SK-N-SH treated with all-trans-retinoic acid at 6 μM for 48 hours (cell line): ENCODE measurements at regions not wholly inside any gene's neighbourhood (a gene's known extent, or its start where the extent isn't known, plus 50 kb on each side); places are given as distances from the start of the nearest gene placed in this dataset.

Source experiments
- ATAC-seq: fragments of 200-7000 bp; cut with Tn5 transposase; 3 replicates; pipeline ENCODE4 v1.9.1; 2020; ENCODE audit warnings: mild to moderate bottlenecking, moderate library complexity
- ARNTL ChIP-seq: fragments of 450-650 bp; formaldehyde crosslinking; IDR thresholded peaks from 2 replicates; pipeline ENCODE4 v1.5.0; 2020; ENCODE audit warnings: low read depth, mild to moderate bottlenecking, moderate library complexity, borderline replicate concordance
- BACH2 ChIP-seq: fragments of 250-450 bp; sonication (Bioruptor Pico); IDR thresholded peaks from 2 replicates; pipeline ENCODE4 v1.9.0; 2021; ENCODE audit warnings: mild to moderate bottlenecking, borderline replicate concordance
- CSDC2 ChIP-seq: fragments of 250-450 bp; sonication (Bioruptor Pico); IDR thresholded peaks from 2 replicates; pipeline ENCODE4 v1.5.0; 2020; ENCODE audit warnings: mild to moderate bottlenecking, moderate library complexity
- ESRRG ChIP-seq: fragments of 250-450 bp; sonication (Bioruptor Pico); IDR thresholded peaks from 2 replicates; pipeline ENCODE4 v1.6.1; 2021; ENCODE audit warnings: mild to moderate bottlenecking
- ISL1 ChIP-seq: fragments of 250-450 bp; sonication (Bioruptor Pico); IDR thresholded peaks from 2 replicates; pipeline ENCODE4 v2.1.2; 2022; ENCODE audit warnings: mild to moderate bottlenecking, moderate library complexity
- OSR1 ChIP-seq: fragments of 250-450 bp; sonication (Bioruptor Pico); IDR thresholded peaks from 2 replicates; pipeline ENCODE4 v1.8.0; 2022; ENCODE audit warnings: moderate library complexity, mild to moderate bottlenecking, inconsistent platforms
- PPARA ChIP-seq: fragments of 250-450 bp; sonication (Bioruptor Pico); IDR thresholded peaks from 2 replicates; pipeline ENCODE4 v1.5.0; 2020; ENCODE audit warnings: mild to moderate bottlenecking, borderline replicate concordance
- RARB ChIP-seq: fragments of 250-450 bp; sonication (Bioruptor Pico); IDR thresholded peaks from 2 replicates; pipeline ENCODE4 v1.8.0; 2021; ENCODE audit warnings: mild to moderate bottlenecking, moderate library complexity
- SNAI2 ChIP-seq: fragments of 250-450 bp; sonication (Bioruptor Pico); IDR thresholded peaks from 2 replicates; pipeline ENCODE4 v1.5.0; 2020; ENCODE audit warnings: mild to moderate bottlenecking, moderate library complexity
- TCF4 ChIP-seq: fragments of 250-450 bp; sonication (Bioruptor Pico); IDR thresholded peaks from 2 replicates; pipeline ENCODE4 v1.8.0; 2021; ENCODE audit warnings: mild to moderate bottlenecking, moderate library complexity, borderline replicate concordance
- TOX ChIP-seq: fragments of 250-450 bp; sonication (Bioruptor Pico); IDR thresholded peaks from 2 replicates; pipeline ENCODE4 v1.8.0; 2021; ENCODE audit warnings: mild to moderate bottlenecking, moderate library complexity, borderline replicate concordance
- ZC3H10 ChIP-seq: fragments of 250-450 bp; sonication (Bioruptor Pico); IDR thresholded peaks from 2 replicates; pipeline ENCODE4 v1.5.1; 2021; ENCODE audit warnings: mild to moderate bottlenecking, moderate library complexity
- ZFP3 ChIP-seq: fragments of 250-450 bp; sonication (Bioruptor Pico); IDR thresholded peaks from 2 replicates; pipeline ENCODE4 v1.5.0; 2020; ENCODE audit warnings: mild to moderate bottlenecking, moderate library complexity
- ZFP30 ChIP-seq: fragments of 450-650 bp; formaldehyde crosslinking; IDR thresholded peaks from 2 replicates; pipeline ENCODE4 v1.5.0; 2022; ENCODE audit warnings: mild to moderate bottlenecking, moderate library complexity
- ZNF70 ChIP-seq: fragments of 450-650 bp; formaldehyde crosslinking; IDR thresholded peaks from 2 replicates; pipeline ENCODE4 v1.5.0; 2020; ENCODE audit warnings: mild to moderate bottlenecking, moderate library complexity
- ZNF8 ChIP-seq: fragments of 450-650 bp; formaldehyde crosslinking; IDR thresholded peaks from 2 replicates; pipeline ENCODE4 v1.5.0; 2020; ENCODE audit warnings: mild to moderate bottlenecking, moderate library complexity
- TF ChIP-seq, protein P1 (sequence below): fragments of 250-450 bp; sonication (Bioruptor Pico); IDR thresholded peaks from 2 replicates; pipeline ENCODE4 v1.8.0; 2020; ENCODE audit warnings: mild to moderate bottlenecking, moderate library complexity, borderline replicate concordance
- TF ChIP-seq, protein P2 (sequence below): fragments of 250-450 bp; sonication (Bioruptor Pico); IDR thresholded peaks from 2 replicates; pipeline ENCODE4 v1.5.1; 2020; ENCODE audit warnings: low read depth, mild to moderate bottlenecking, moderate library complexity
- TF ChIP-seq, protein P3 (sequence below): fragments of 250-450 bp; sonication (Bioruptor Pico); IDR thresholded peaks from 2 replicates; pipeline ENCODE4 v1.5.1; 2021; ENCODE audit warnings: mild to moderate bottlenecking, moderate library complexity
- TF ChIP-seq, protein P4 (sequence below): fragments of 250-450 bp; sonication (Bioruptor Pico); IDR thresholded peaks from 2 replicates; pipeline ENCODE4 v1.8.0; 2021; ENCODE audit warnings: low read depth, mild to moderate bottlenecking, moderate library complexity, borderline replicate concordance
- TF ChIP-seq, protein P5 (sequence below): fragments of 250-450 bp; sonication (Bioruptor Pico); IDR thresholded peaks from 2 replicates; pipeline ENCODE4 v1.5.0; 2020; ENCODE audit warnings: mild to moderate bottlenecking, moderate library complexity

DNA sequence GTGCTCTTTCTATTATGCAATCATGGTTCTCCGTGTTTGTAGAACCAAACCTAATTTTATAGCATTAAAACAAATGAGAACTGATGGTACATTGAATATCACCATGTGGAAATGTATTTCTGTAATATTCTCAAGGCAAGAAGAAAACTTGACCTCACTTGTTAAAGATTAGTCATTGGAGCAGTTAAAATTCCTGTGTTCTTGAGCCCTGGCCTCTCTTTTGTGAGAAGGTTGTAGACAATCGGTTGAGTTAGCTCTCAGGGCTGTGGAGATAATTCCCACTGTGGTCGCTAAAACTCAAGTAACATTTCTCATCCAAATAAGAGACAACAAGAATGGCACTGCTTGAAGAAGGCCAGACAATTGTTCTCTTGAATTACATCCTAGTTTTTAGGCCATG lies 216.0 kb upstream of the KLF4 start:
- TF ChIP-seq RARB (no peak), ESRRG (CRISPR knock-in tag) (no peak), BACH2 (no peak), SNAI2 (CRISPR knock-in tag) (no peak), ZFP30 (CRISPR knock-in tag) (no peak), ARNTL (CRISPR knock-in tag) (no peak), TCF4 (CRISPR knock-in tag) (no peak), CSDC2 (CRISPR knock-in tag) (no peak)
- TF ChIP-seq, protein P1, sequence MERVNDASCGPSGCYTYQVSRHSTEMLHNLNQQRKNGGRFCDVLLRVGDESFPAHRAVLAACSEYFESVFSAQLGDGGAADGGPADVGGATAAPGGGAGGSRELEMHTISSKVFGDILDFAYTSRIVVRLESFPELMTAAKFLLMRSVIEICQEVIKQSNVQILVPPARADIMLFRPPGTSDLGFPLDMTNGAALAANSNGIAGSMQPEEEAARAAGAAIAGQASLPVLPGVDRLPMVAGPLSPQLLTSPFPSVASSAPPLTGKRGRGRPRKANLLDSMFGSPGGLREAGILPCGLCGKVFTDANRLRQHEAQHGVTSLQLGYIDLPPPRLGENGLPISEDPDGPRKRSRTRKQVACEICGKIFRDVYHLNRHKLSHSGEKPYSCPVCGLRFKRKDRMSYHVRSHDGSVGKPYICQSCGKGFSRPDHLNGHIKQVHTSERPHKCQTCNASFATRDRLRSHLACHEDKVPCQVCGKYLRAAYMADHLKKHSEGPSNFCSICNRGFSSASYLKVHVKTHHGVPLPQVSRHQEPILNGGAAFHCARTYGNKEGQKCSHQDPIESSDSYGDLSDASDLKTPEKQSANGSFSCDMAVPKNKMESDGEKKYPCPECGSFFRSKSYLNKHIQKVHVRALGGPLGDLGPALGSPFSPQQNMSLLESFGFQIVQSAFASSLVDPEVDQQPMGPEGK (CRISPR knock-in tag) = no peak
- TF ChIP-seq, protein P2, sequence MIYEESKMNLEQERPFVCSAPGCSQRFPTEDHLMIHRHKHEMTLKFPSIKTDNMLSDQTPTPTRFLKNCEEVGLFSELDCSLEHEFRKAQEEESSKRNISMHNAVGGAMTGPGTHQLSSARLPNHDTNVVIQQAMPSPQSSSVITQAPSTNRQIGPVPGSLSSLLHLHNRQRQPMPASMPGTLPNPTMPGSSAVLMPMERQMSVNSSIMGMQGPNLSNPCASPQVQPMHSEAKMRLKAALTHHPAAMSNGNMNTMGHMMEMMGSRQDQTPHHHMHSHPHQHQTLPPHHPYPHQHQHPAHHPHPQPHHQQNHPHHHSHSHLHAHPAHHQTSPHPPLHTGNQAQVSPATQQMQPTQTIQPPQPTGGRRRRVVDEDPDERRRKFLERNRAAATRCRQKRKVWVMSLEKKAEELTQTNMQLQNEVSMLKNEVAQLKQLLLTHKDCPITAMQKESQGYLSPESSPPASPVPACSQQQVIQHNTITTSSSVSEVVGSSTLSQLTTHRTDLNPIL (CRISPR knock-in tag) = no peak
- no peak for ATAC-seq

DNA sequence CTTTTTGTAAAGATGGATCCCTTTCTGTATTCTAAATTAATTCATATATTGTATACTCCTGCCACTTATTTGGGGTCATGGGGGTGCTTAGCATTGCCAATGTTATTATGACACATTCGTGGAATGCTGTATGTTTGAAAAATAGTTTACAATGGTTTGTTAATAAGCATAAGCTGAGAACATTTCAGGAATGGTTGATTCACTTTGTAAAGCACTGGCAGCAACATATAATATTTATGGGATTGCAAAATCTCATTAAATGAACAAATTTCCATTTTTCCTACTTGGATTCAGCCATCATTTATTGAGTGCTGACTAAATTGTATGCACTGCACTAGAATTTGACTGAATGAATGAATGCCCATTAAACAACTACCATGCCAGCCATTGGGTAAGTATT lies 215.2 kb upstream of the KLF4 start:
- ATAC-seq = no peak
- no peak for TF ChIP-seq ESRRG (CRISPR knock-in tag)
- no peak for TF ChIP-seq ISL1 (CRISPR knock-in tag)
- TF ChIP-seq TCF4 (CRISPR knock-in tag) = no peak
- TF ChIP-seq, protein P3, sequence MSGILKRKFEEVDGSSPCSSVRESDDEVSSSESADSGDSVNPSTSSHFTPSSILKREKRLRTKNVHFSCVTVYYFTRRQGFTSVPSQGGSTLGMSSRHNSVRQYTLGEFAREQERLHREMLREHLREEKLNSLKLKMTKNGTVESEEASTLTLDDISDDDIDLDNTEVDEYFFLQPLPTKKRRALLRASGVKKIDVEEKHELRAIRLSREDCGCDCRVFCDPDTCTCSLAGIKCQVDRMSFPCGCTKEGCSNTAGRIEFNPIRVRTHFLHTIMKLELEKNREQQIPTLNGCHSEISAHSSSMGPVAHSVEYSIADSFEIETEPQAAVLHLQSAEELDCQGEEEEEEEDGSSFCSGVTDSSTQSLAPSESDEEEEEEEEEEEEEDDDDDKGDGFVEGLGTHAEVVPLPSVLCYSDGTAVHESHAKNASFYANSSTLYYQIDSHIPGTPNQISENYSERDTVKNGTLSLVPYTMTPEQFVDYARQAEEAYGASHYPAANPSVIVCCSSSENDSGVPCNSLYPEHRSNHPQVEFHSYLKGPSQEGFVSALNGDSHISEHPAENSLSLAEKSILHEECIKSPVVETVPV (CRISPR knock-in tag) = no peak
- TF ChIP-seq RARB = no peak
- no peak for TF ChIP-seq ARNTL (CRISPR knock-in tag)
- TF ChIP-seq ZC3H10 (CRISPR knock-in tag) = no peak
- TF ChIP-seq, protein P1 (CRISPR knock-in tag) = no peak
- TF ChIP-seq OSR1 (CRISPR knock-in tag) = no peak
- no peak for TF ChIP-seq ZFP30 (CRISPR knock-in tag)
- no peak for TF ChIP-seq ZNF70 (CRISPR knock-in tag)
- TF ChIP-seq SNAI2 (CRISPR knock-in tag) = no peak

DNA sequence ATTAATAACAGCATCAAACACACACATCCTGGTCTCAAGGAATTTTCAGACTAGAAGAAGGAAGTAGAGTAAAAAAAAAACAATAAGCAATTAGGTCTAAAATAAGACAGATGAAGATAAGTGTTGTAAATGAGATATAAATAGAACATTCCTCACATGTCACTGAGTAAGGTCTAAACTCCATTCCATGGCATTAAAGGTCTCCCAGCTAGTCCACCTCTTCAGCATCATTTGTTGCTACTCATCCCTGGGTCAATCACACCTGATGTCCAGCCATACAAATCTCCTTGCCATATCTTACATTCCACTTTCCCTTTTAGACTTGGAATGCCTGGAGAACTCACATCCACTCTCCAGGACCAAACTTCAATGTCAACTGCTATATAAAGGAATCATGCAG lies 214.1 kb upstream of the KLF4 start:
- ATAC-seq = no peak

More for the DNA sequence above, 214.1 kb upstream of the KLF4 start:
- TF ChIP-seq, protein P4, sequence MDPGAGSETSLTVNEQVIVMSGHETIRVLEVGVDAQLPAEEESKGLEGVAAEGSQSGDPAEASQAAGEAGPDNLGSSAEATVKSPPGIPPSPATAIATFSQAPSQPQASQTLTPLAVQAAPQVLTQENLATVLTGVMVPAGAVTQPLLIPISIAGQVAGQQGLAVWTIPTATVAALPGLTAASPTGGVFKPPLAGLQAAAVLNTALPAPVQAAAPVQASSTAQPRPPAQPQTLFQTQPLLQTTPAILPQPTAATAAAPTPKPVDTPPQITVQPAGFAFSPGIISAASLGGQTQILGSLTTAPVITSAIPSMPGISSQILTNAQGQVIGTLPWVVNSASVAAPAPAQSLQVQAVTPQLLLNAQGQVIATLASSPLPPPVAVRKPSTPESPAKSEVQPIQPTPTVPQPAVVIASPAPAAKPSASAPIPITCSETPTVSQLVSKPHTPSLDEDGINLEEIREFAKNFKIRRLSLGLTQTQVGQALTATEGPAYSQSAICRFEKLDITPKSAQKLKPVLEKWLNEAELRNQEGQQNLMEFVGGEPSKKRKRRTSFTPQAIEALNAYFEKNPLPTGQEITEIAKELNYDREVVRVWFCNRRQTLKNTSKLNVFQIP (CRISPR knock-in tag) = no peak
- TF ChIP-seq, protein P5, sequence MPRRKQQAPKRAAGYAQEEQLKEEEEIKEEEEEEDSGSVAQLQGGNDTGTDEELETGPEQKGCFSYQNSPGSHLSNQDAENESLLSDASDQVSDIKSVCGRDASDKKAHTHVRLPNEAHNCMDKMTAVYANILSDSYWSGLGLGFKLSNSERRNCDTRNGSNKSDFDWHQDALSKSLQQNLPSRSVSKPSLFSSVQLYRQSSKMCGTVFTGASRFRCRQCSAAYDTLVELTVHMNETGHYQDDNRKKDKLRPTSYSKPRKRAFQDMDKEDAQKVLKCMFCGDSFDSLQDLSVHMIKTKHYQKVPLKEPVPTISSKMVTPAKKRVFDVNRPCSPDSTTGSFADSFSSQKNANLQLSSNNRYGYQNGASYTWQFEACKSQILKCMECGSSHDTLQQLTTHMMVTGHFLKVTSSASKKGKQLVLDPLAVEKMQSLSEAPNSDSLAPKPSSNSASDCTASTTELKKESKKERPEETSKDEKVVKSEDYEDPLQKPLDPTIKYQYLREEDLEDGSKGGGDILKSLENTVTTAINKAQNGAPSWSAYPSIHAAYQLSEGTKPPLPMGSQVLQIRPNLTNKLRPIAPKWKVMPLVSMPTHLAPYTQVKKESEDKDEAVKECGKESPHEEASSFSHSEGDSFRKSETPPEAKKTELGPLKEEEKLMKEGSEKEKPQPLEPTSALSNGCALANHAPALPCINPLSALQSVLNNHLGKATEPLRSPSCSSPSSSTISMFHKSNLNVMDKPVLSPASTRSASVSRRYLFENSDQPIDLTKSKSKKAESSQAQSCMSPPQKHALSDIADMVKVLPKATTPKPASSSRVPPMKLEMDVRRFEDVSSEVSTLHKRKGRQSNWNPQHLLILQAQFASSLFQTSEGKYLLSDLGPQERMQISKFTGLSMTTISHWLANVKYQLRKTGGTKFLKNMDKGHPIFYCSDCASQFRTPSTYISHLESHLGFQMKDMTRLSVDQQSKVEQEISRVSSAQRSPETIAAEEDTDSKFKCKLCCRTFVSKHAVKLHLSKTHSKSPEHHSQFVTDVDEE (CRISPR knock-in tag) = no peak
- TF ChIP-seq ZNF8 (no peak), TOX (CRISPR knock-in tag) (no peak), ZFP3 (no peak), OSR1 (CRISPR knock-in tag) (no peak), PPARA (CRISPR knock-in tag) (no peak)
- TF ChIP-seq, all 23 proteins: peak for 0
